ENCODE measurements at regions not wholly inside any gene's neighbourhood (a gene's known extent, or its start where the extent isn't known, plus 50 kb on each side); places are given as distances from the start of the nearest gene placed in this dataset.

- TF ChIP-seq CTCF (IDR thresholded peaks at IDR 0.05 in 8 of 11, conservative IDR thresholded peaks at IDR 0.05 in 3 of 11) = no peak
- no peak for TF ChIP-seq POLR2A (IDR thresholded peaks at IDR 0.05)
Observed at GRCh38 chr20:58004900-58005299, 223.6 kb downstream of the ANKRD60 start.
